ENCODE measurements at regions not wholly inside any gene's neighbourhood (a gene's known extent, or its start where the extent isn't known, plus 50 kb on each side); places are given as distances from the start of the nearest gene placed in this dataset.

- DNase-seq, result no peak
Observed at GRCh38 chr3:55341502-55342031, 145.5 kb downstream of the WNT5A start.

GRCh38 chr3:55339819-55340218 is 147.3 kb downstream of the WNT5A start:
- DNase-seq, result no peak

GRCh38 chr3:55339390-55339789 is 147.7 kb downstream of the WNT5A start:
- DNase-seq, result no peak

- DNase-seq, result no peak
Observed at GRCh38 chr3:55337641-55338180, 149.4 kb downstream of the WNT5A start.

- no peak for DNase-seq
Observed at GRCh38 chr3:55333923-55334322, 153.2 kb downstream of the WNT5A start.

GRCh38 chr3:55333046-55333445 is 154.1 kb downstream of the WNT5A start:
- no peak for DNase-seq

GRCh38 chr3:55332176-55332575 is 154.9 kb downstream of the WNT5A start:
- no peak for DNase-seq

DNA sequence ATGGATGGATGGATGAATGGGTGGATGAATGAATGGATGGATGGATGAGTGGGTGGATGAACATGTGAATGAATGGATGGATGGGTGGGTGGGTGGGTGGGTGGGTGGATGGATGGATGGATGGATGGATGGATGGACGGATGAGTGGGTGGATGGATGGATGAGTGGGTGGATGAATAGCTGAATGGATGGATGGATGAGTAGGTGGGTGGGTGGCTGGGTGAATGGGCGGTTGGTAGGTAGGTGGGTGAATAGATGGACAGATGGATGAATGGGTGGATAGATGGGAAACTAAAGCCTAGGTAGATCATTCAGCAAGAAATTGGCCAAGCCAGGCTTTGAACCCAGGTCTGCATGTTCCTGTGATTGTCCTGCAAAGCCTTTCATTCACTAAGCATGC is 155.6 kb downstream of the WNT5A start:
- DNase-seq, result no peak

- no peak for DNase-seq
Observed at GRCh38 chr3:55330756-55331155, 156.3 kb downstream of the WNT5A start.

- no peak for DNase-seq
Observed at GRCh38 chr3:55330355-55330754, 156.8 kb downstream of the WNT5A start.

DNA sequence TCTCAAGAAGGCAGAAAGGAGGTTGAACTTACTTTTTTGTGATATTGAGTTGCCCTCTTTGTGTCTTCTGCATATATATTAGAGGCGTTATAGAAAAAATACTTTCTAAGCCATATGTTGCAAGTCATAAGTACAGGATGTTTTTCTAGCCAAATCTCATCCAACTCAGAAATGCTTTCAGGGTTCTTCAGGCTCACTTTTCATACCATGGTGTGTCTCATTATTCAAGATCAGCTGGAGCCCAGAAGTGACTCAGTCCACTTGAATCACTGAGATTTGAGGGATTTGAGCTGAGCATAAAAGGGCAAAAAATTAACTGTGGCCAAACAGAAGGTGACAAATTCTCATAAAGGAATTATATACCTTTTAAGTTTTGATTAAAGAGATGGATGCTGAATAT is 157.3 kb downstream of the WNT5A start:
- no peak for DNase-seq

GRCh38 chr3:55327131-55327920 is 159.8 kb downstream of the WNT5A start:
- no peak for DNase-seq

- no peak for DNase-seq
Observed at GRCh38 chr3:55322638-55323037, 164.5 kb downstream of the WNT5A start.

GRCh38 chr3:55320928-55321327 is 166.2 kb downstream of the WNT5A start:
- DNase-seq, result no peak

GRCh38 chr3:55315396-55315795 is 171.7 kb downstream of the WNT5A start:
- DNase-seq, result no peak

- DNase-seq, result no peak
Observed at GRCh38 chr3:55313666-55314065, 173.4 kb downstream of the WNT5A start.

DNA sequence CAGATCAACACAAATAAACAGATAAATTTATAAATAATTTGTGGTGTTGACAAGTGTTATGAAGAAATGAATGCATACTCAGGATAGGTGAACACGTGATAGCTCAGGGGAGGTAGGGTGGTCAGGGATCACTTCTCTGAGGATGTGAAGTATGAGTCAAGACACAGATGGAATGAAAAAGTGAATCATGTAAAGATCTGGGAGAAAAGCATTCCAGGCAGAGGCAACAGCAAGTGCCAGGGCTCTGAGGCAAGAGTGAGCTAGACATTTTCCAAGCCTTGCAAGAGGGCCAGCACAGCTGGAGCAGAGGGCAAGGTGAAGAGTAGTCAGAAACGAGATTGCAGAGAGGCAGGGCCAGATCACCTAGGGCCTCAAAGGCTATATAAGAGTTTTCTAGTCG is 177.8 kb downstream of the WNT5A start:
- DNase-seq, result no peak

- DNase-seq, result no peak
Observed at GRCh38 chr3:55307622-55308021, 179.5 kb downstream of the WNT5A start.

DNA sequence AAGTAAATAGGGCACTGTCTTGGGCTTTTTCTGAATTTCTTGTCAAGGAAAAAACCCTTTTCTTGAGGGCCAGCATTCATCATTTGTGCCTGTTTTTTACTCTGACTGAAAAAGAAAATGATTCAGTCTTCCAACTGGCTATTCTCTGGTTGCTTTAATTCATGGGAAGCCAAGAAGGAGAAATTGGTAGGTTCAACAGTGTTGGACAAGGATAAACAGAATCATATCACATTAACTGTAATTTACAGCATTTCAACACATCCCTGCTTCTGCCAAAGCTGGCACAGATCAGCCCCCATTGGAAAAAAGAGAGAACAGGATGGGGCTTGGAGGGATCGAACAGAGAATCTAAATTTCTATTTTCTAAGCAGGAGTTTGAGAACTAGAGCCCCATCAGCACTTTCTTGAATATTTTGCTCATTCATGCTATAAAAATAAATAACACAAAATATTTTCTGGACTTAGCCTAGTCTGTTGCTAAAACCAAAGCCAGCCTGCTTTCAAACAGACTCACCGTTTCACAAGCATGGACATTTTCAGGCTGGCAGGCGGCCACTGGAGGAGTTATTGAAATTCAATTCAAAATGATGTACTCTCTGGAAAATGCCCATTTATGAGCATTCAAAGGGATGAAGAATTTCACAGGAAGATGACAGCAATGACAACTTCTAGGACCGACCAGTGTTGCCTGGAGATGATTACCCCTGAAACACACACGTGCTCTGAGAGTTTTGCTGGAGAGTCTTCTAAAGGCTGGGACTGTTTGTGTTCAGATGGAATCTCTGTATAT is 181.2 kb downstream of the WNT5A start:
- no peak for DNase-seq

DNA sequence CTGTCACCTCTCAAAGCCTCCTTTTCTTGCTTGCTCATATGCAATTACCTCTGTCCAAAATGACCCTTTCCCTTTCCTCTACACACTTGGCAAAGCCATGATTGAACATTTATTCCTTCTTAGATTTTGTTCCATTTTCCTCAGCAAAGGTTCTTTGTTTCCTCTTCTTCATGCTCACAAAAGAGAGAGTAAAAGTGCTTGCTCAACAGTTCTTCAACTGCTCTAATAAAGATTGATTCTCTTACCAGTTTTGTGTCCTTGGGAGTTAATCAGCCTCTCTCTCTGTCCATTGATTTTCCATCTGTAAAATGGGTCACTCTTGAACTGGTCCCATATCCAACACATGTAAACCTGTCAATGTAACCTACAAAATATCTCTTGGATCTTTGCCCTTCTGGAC is 186.4 kb downstream of the WNT5A start:
- no peak for DNase-seq

DNA sequence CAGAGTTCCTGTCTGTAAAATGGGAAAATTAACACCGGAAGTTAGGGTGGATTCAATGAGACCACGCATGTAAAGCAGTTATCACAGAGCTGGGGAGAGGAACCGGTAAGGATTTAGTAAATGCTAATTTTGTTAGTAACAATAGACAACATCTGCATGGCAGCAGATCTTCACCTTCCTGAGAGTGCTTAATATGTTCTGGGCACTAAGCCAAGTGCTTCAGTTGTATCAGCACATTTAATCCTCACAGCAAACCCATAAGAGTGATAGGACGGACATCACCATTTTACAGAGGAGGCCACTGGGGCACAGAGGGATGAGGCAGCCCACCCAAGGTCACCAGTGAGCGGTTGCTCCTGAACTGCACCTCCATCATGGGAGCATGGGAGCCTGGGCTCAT is 189.4 kb downstream of the WNT5A start:
- no peak for DNase-seq

DNA sequence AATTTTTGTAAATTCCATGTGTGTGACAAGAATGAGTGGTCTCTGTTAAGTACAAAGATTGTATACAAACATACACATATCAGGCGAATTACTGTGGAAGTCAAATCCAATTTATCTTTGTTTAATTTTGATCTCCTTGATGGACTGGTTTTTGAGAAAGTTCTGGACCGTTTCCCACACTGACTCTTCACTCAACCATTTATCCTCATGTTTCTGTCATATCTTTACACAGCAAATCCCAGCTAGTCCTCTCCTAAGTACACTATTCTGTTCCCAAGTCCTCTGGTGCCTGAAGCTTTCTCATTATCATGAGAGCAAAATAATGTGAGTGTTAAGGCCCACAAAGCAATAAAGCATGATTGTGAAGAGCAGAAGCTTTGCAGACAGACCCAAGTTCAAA is 189.9 kb downstream of the WNT5A start:
- no peak for DNase-seq

DNA sequence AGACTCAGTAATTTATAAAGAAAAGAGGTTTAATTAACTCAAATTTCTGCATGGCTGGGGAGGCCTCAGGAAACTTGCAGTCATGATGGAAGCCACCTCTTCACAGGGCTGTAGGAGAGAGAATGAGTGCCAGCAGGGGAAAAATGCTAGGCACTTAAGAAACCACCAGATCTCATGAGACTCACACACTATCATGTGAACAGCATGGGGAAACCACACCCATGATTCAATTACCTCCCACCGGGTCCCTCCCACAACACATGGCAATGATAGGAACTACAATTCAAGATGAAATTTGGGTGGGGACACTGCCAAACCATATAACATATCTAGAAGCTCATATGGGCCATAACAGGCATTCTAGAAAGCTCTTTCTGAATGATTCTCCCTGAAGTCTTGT is 190.3 kb downstream of the WNT5A start:
- DNase-seq, result no peak

DNA sequence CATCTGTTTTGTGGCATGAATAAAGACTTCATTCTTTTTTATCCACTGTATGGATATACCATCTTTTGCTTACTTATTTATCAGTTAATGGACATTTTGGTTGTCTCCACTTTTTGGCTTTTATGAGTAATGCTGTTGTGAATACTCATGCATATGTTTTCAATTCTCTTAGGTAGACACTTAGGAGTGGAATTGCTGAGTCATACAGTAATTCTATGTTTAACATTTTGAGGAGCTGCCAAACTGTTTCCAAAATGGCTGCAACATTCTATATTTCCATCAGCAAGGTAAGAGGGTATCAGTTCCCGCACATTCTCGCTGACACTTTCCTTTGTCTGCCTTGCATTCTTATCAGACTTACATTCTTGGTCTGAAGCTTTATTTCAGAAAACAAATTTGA is 191.1 kb downstream of the WNT5A start:
- no peak for DNase-seq

Measured in stimulated activated CD8-positive, alpha-beta memory T cell treated with anti-CD3 and anti-CD28 coated beads, Interleukin-4, amount 100 ng/mL, for 48 hours (primary cell).